Nephron progenitor cell (in vitro differentiated cells): ENCODE measurements at regions not wholly inside any gene's neighbourhood (a gene's known extent, or its start where the extent isn't known, plus 50 kb on each side); places are given as distances from the start of the nearest gene placed in this dataset.
"Not testable (repeated sequence)": the region's sequence is repeated elsewhere in the genome, so short reads cannot be mapped to it uniquely, and the experiment has no call there.

Experiments
- DNase-seq: peaks from one replicate; pipeline ENCODE4 v3.0.0; 2021
- H3K27ac Mint-ChIP-seq: 2 replicates; pipeline ENCODE4 v1.8.0; 2021; ENCODE audit warnings: mild to moderate bottlenecking, moderate library complexity, mixed read lengths
- H3K27me3 Mint-ChIP-seq: 2 replicates; pipeline ENCODE4 v1.8.0; 2021; ENCODE audit warnings: mild to moderate bottlenecking, low read depth, mixed read lengths; ENCODE audit not compliant: poor library complexity
- H3K36me3 Mint-ChIP-seq: 2 replicates; pipeline ENCODE4 v1.8.0; 2021; ENCODE audit warnings: low read depth, mixed read lengths
- H3K4me1 Mint-ChIP-seq: 2 replicates; pipeline ENCODE4 v1.8.0; 2021; ENCODE audit warnings: mixed read lengths
- H3K4me3 Mint-ChIP-seq: 2 replicates; pipeline ENCODE4 v1.8.0; 2021; ENCODE audit warnings: mild to moderate bottlenecking, moderate library complexity, mixed read lengths
- H3K9me3 Mint-ChIP-seq: 2 replicates; pipeline ENCODE4 v1.8.0; 2021; ENCODE audit warnings: mild to moderate bottlenecking, moderate library complexity, mixed read lengths
- TF ChIP-seq, protein P1 (sequence below): fragments of 200-600 bp; sonication (generic); IDR thresholded peaks from 2 replicates; pipeline ENCODE4 v1.5.0; 2021; ENCODE audit warnings: antibody characterized with exemption

GRCh38 chr3:3353153-3353552 is 173.7 kb upstream of the CRBN start:
- Mint-ChIP-seq H3K36me3 (no peaks in the 10 kb centered on the region), H3K27me3 (no peaks in the 10 kb centered on the region), H3K9me3 (no peaks in the 10 kb centered on the region), H3K4me3 (no peak overlapping the region), H3K4me1 (no peaks in the 10 kb centered on the region), H3K27ac (no peak overlapping the region)
- no peak for DNase-seq
- TF ChIP-seq, protein P1, sequence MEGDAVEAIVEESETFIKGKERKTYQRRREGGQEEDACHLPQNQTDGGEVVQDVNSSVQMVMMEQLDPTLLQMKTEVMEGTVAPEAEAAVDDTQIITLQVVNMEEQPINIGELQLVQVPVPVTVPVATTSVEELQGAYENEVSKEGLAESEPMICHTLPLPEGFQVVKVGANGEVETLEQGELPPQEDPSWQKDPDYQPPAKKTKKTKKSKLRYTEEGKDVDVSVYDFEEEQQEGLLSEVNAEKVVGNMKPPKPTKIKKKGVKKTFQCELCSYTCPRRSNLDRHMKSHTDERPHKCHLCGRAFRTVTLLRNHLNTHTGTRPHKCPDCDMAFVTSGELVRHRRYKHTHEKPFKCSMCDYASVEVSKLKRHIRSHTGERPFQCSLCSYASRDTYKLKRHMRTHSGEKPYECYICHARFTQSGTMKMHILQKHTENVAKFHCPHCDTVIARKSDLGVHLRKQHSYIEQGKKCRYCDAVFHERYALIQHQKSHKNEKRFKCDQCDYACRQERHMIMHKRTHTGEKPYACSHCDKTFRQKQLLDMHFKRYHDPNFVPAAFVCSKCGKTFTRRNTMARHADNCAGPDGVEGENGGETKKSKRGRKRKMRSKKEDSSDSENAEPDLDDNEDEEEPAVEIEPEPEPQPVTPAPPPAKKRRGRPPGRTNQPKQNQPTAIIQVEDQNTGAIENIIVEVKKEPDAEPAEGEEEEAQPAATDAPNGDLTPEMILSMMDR = no peak

- no peak overlapping the region for H3K27ac Mint-ChIP-seq
- H3K4me3 Mint-ChIP-seq = no peak overlapping the region
- TF ChIP-seq, protein P1 = no peak
- H3K4me1 Mint-ChIP-seq = no peaks in the 10 kb centered on the region
- no peaks in the 10 kb centered on the region for H3K36me3 Mint-ChIP-seq
- DNase-seq = no peak
- no peaks in the 10 kb centered on the region for H3K9me3 Mint-ChIP-seq
- H3K27me3 Mint-ChIP-seq = no peaks in the 10 kb centered on the region
Measured at GRCh38 chr3:3351226-3351625, 171.7 kb upstream of the CRBN start.

- not testable (repeated sequence) for H3K27me3 Mint-ChIP-seq, H3K9me3 Mint-ChIP-seq, H3K27ac Mint-ChIP-seq, H3K36me3 Mint-ChIP-seq, H3K4me3 Mint-ChIP-seq, H3K4me1 Mint-ChIP-seq, DNase-seq
Measured at GRCh38 chr3:3347056-3347455, 167.6 kb upstream of the CRBN start.

GRCh38 chr3:3346556-3346955 is 167.1 kb upstream of the CRBN start:
- no peak overlapping the region for H3K4me3 Mint-ChIP-seq
- H3K9me3 Mint-ChIP-seq = no peaks in the 10 kb centered on the region
- H3K27ac Mint-ChIP-seq = no peak overlapping the region
- no peaks in the 10 kb centered on the region for H3K36me3 Mint-ChIP-seq
- H3K4me1 Mint-ChIP-seq = no peaks in the 10 kb centered on the region
- DNase-seq = no peak
- peaks cover 3% of the 10 kb centered on the region for H3K27me3 Mint-ChIP-seq
- TF ChIP-seq, protein P1 = no peak

- Mint-ChIP-seq H3K4me3 (no peak overlapping the region), H3K27ac (no peak overlapping the region), H3K36me3 (no peaks in the 10 kb centered on the region), H3K27me3 (peaks cover 7% of the 10 kb centered on the region), H3K4me1 (peaks cover under 1% of the 10 kb centered on the region), H3K9me3 (no peaks in the 10 kb centered on the region)
- TF ChIP-seq, protein P1 = no peak
- no peak for DNase-seq
Measured at GRCh38 chr3:3342141-3342540, 162.7 kb upstream of the CRBN start.

GRCh38 chr3:3340965-3341895 is 161.7 kb upstream of the CRBN start:
- H3K9me3 Mint-ChIP-seq = no peaks in the 10 kb centered on the region
- TF ChIP-seq, protein P1 = no peak
- H3K27me3 Mint-ChIP-seq = peaks cover 7% of the 10 kb centered on the region
- DNase-seq = no peak
- no peak overlapping the region for H3K27ac Mint-ChIP-seq
- H3K4me1 Mint-ChIP-seq = peaks cover 4% of the 10 kb centered on the region
- no peak overlapping the region for H3K4me3 Mint-ChIP-seq
- H3K36me3 Mint-ChIP-seq = no peaks in the 10 kb centered on the region
